ENCODE measurements at regions not wholly inside any gene's neighbourhood (a gene's known extent, or its start where the extent isn't known, plus 50 kb on each side); places are given as distances from the start of the nearest gene placed in this dataset.

GRCh38 chr6:166743406-166744222, 116.6 kb upstream of the RPS6KA2 start:
- DNase-seq (no peak), ATAC-seq (no peak)
- intact Hi-C loops (cut with DNase I), result no loop called here
- Histone ChIP-seq H3K36me3 (no peaks in the 10 kb centered on the region), H3K27me3 (peaks cover 0 to 9% (median 0%) of the 10 kb centered on the region in 7 donors), H3K4me1 (no peaks in the 10 kb centered on the region), H3K27ac (no peak overlapping the region), H3K9me3 (no peaks in the 10 kb centered on the region), H3K4me3 (no peak overlapping the region)
- TF ChIP-seq CTCF (IDR thresholded peaks at IDR 0.05), result no peak
- 77 to 83% methylated on average over 21 of the region's 21 CpGs for WGBS, 2 donors

- no peak overlapping the region for H3K4me3 ChIP-seq
- no peaks in the 10 kb centered on the region for H3K9me3 ChIP-seq
- H3K27ac ChIP-seq, result no peak overlapping the region
- H3K4me1 ChIP-seq, result no peaks in the 10 kb centered on the region
- no peak for TF ChIP-seq CTCF (IDR thresholded peaks at IDR 0.05)
- DNase-seq (no peak), ATAC-seq (no peak)
- H3K36me3 ChIP-seq, result no peaks in the 10 kb centered on the region
- intact Hi-C loops (cut with DNase I), result no loop called here
- H3K27me3 ChIP-seq, result peaks cover 0 to 9% (median 0%) of the 10 kb centered on the region in 7 donors
- 96 to 97% methylated on average over 7 of the region's 7 CpGs for WGBS, 2 donors
Observed at GRCh38 chr6:166742981-166743380, 115.9 kb upstream of the RPS6KA2 start.

DNA sequence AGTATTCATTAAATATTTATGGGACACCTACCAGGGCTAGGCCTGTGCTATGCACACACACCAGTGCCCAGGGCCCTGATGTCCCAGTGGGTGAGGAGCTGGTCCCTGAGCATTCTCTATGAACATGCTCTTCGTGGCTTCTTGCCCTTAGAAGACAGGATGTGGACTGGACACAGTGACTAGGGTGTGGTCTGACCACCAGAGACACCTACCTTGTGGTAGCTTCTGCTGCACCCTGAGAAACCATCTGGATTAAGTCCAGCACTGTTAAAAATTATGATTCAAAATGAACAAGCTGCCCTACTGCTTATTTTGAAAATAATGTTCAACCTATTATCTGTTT, 112.9 kb upstream of the RPS6KA2 start:
- Histone ChIP-seq H3K27ac (no peak overlapping the region), H3K4me1 (peaks cover 0 to 2% (median 0%) of the 10 kb centered on the region in 9 donors), H3K36me3 (no peaks in the 10 kb centered on the region), H3K4me3 (no peak overlapping the region), H3K9me3 (no peaks in the 10 kb centered on the region), H3K27me3 (no peaks in the 10 kb centered on the region)
- ATAC-seq (no peak), DNase-seq (no peak)
- TF ChIP-seq CTCF (IDR thresholded peaks at IDR 0.05), result no peak
- 67 to 88% methylated on average over 1 of the region's 1 CpG for WGBS, 2 donors
- intact Hi-C loops (cut with DNase I), result no loop called here

DNA sequence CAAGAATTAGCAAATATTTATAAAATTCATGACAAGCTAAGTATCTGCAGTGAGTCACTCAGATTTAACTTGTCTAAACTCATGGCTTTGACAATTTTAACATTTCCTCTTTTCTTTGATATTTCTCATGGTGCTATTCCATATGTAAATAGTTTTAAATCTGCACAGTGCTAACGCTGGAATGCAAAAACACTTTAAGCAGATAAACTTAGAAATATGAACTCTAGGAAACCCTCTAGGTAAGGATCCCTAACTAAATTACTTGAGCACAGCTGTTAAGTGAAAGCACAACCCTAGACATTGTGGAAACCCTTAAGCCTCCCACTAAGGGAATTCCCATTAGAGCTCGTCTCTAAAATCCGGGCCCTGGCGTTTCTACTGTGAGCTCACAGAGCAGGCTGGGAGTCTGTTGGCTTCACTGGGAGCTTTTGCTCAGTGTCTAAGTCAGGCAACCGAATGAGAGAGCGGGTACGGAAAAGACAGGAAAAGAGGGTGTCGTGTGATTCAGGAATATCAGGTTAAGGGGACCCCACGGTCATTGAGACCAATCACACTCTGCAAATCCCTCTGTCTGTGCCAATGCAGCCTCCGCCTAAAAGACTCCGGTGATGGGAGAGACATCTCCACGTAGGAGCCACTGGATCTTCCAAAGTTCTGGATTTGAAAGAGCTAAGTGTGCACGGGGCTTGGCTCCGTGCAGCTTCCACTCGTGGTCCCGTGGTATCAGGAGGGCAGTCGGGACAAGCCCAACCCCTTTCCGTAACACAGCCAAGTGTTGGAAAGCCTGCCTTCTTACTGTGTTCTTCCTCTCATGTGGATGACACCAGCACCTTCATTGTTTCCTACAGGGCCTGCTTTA, 112.3 kb upstream of the RPS6KA2 start:
- intact Hi-C loops (cut with DNase I), result no loop called here
- no peak for ATAC-seq
- no peak for DNase-seq

More for the DNA sequence above, 112.3 kb upstream of the RPS6KA2 start:
- no peaks in the 10 kb centered on the region for H3K9me3 ChIP-seq
- no peak for TF ChIP-seq CTCF (IDR thresholded peaks at IDR 0.05)
- no peak overlapping the region for H3K4me3 ChIP-seq
- peaks cover 0 to 2% (median 0%) of the 10 kb centered on the region in 9 donors for H3K4me1 ChIP-seq
- no peak overlapping the region for H3K27ac ChIP-seq
- WGBS, 2 donors, result 86 to 88% methylated on average over 18 of the region's 18 CpGs
- H3K36me3 ChIP-seq, result no peaks in the 10 kb centered on the region
- H3K27me3 ChIP-seq, result no peaks in the 10 kb centered on the region

Data from heart right ventricle (tissue), 16 donors.